ENCODE measurements at regions not wholly inside any gene's neighbourhood (a gene's known extent, or its start where the extent isn't known, plus 50 kb on each side); places are given as distances from the start of the nearest gene placed in this dataset.
"Not testable (repeated sequence)": the region's sequence is repeated elsewhere in the genome, so short reads cannot be mapped to it uniquely, and the experiment has no call there.

DNA sequence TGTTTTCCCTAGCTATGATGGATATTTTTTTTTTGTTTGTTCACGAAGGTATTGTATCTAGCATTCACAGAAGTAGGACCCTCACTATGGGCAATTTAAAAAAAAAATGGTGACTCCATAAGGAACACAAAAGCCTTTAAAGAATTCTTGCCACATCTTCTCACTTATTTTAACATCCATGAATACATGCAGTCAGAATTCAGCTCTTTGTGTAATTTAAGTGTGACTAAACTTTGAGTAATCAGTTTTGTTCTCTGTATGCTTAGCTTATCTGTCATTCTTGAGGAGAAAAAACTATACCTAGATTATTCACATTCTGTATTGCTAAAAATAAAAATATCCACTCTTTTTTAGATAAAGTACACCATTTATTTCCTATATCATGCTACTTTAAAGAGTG, 313.2 kb upstream of the KCND2 start:
- DNase-seq = no peak
- Histone ChIP-seq H3K9me3 (replicated peaks; ENCODE audit: control insufficient read depth, low read depth, low read length) (no peaks in the 10 kb centered on the region), H3K4me1 (ENCODE audit: control insufficient read depth, insufficient read depth, low read length) (no peaks in the 10 kb centered on the region), H3K27ac (ENCODE audit: low read length) (no peak overlapping the region), H3K4me3 (ENCODE audit: low read length) (no peak overlapping the region), H3K27me3 (ENCODE audit: control insufficient read depth, insufficient read depth, low read length) (no peaks in the 10 kb centered on the region), H3K36me3 (ENCODE audit: control insufficient read depth, insufficient read depth, low read length) (no peaks in the 10 kb centered on the region)
- WGBS (ENCODE audit: insufficient coverage) = no CpG with 5 or more reads among the region's 1 CpG

DNA sequence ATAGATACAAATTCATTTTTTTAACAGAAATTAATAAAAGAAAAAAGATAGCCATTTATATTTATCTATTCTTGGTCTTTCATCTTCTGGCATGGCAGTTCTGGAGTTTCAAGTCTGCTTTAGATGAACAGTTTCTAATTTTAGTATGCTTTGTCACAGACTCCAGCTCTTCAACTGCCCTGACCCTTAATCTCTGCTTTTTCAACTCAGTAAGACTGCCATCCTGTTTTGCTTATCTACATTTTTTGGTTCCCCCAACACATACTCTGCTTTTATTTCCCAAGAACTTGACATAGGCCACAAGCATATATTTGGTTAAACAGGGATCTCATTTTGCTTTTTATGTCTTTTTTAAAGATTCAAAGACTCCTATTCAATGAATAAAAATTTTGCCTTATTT, 309.3 kb upstream of the KCND2 start:
- Histone ChIP-seq H3K27ac (ENCODE audit: low read length) (no peak overlapping the region), H3K9me3 (replicated peaks; ENCODE audit: control insufficient read depth, low read depth, low read length) (no peaks in the 10 kb centered on the region), H3K4me3 (ENCODE audit: low read length) (no peak overlapping the region), H3K27me3 (ENCODE audit: control insufficient read depth, insufficient read depth, low read length) (no peaks in the 10 kb centered on the region), H3K4me1 (ENCODE audit: control insufficient read depth, insufficient read depth, low read length) (no peaks in the 10 kb centered on the region), H3K36me3 (ENCODE audit: control insufficient read depth, insufficient read depth, low read length) (no peaks in the 10 kb centered on the region)
- DNase-seq = no peak

DNA sequence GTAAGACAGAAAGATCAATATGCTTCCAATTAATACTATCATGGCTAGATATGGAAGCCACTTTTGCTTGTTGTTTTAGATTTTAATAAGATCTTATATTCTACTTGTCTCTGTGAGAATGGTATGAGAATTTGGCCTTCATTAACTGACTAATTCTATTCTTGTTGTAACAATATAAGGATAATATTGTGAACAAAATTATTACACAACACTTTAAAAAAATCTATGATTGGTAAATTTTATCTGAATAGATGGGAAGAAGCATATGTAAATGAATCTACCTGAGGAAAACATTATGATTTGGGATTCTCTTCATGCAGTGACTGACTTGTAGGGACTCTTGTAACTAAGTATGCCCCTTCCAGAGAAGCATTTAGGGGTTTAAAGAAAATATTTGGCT, 308.9 kb upstream of the KCND2 start:
- no peak overlapping the region for H3K4me3 ChIP-seq (ENCODE audit: low read length)
- no peaks in the 10 kb centered on the region for H3K36me3 ChIP-seq (ENCODE audit: control insufficient read depth, insufficient read depth, low read length)
- no peak overlapping the region for H3K27ac ChIP-seq (ENCODE audit: low read length)
- H3K27me3 ChIP-seq (ENCODE audit: control insufficient read depth, insufficient read depth, low read length) = no peaks in the 10 kb centered on the region
- H3K4me1 ChIP-seq (ENCODE audit: control insufficient read depth, insufficient read depth, low read length) = no peaks in the 10 kb centered on the region
- DNase-seq = no peak
- H3K9me3 ChIP-seq (replicated peaks; ENCODE audit: control insufficient read depth, low read depth, low read length) = no peaks in the 10 kb centered on the region

DNA sequence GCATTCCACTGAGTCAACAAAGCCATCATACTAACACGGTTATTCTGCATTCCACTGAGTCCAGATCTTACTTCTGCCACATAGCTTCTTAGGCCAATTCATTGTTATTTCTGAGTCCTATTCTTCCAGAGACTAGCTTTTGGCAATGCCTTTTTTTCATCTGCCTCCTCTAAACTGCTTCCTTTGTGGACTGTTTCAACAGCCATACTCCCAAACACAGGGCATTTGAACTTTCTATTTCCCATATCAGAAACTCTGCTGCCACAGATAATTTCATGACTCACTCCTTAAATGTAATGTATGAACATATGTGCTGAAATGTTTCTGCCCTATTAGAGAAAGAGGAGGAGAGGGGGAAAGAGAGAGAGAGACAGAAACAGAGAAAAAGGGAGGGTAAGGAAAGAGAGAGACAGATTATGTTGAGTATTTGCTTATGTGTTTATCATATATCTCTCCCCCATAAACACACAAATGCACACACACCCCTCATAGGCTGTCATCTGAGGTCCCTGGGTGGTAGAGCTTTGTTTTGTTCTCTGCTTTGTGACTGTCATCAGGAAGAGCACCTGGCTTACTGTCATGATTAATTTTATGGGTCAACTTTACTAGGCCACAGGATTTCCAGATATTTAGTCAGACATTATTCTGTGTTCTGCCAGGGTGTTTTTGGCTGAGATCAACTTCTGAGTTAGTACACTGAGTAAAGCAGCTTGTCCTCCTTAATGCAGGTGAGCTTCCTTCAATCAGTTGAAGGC, 308.0 kb upstream of the KCND2 start:
- Histone ChIP-seq H3K27me3 (ENCODE audit: control insufficient read depth, insufficient read depth, low read length) (no peaks in the 10 kb centered on the region), H3K9me3 (replicated peaks; ENCODE audit: control insufficient read depth, low read depth, low read length) (no peaks in the 10 kb centered on the region), H3K4me1 (ENCODE audit: control insufficient read depth, insufficient read depth, low read length) (no peaks in the 10 kb centered on the region), H3K36me3 (ENCODE audit: control insufficient read depth, insufficient read depth, low read length) (no peaks in the 10 kb centered on the region), H3K4me3 (ENCODE audit: low read length) (no peak overlapping the region), H3K27ac (ENCODE audit: low read length) (no peak overlapping the region)
- WGBS (ENCODE audit: insufficient coverage) = 54% methylated on average over 1 of the region's 1 CpG
- no peak for DNase-seq

DNA sequence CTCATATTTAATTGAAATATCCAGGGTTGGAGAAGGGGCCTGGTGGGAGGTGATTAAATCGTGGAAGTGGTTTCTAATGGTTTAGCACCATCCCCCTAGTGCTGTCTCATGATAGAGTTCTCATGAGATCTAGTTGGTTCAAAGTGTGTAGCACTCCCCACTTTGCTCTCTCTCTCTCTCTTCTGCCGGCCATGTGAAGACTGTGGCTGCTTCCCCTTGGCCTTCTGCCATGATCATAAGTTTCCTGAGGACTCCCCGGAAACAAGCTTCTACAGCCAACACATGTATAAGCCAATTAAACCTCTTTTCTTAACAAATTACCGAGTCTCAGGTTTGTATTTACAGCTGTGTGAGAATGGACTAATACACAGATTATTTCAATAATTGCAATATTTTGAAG, 305.8 kb upstream of the KCND2 start:
- WGBS (ENCODE audit: insufficient coverage) = 0% methylated on average over 1 of the region's 4 CpGs
- no peak overlapping the region for H3K4me3 ChIP-seq (ENCODE audit: low read length)
- no peaks in the 10 kb centered on the region for H3K27me3 ChIP-seq (ENCODE audit: control insufficient read depth, insufficient read depth, low read length)
- H3K27ac ChIP-seq (ENCODE audit: low read length) = no peak overlapping the region
- H3K4me1 ChIP-seq (ENCODE audit: control insufficient read depth, insufficient read depth, low read length) = no peaks in the 10 kb centered on the region
- H3K9me3 ChIP-seq (replicated peaks; ENCODE audit: control insufficient read depth, low read depth, low read length) = no peaks in the 10 kb centered on the region
- no peak for DNase-seq
- no peaks in the 10 kb centered on the region for H3K36me3 ChIP-seq (ENCODE audit: control insufficient read depth, insufficient read depth, low read length)

DNA sequence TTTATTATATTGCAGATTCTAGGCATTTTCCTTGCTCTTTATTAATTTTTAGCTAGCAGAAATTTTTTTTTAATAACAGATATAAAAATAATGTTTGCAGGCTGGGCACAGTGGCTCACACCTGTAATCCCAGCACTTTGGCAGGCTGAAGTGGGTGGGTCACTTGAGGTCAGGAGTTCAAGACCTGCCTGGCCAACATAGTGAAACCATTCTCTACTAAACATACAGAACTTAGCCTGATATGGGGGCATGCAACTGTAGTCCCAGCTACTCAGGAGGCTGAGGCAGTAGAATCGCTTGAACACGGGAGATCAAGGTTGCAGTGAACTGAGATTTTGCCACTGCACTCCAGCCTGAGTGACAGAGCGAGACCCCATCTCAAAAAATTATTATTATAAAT, 304.6 kb upstream of the KCND2 start:
- H3K4me3 ChIP-seq (ENCODE audit: low read length); H3K9me3 ChIP-seq (replicated peaks; ENCODE audit: control insufficient read depth, low read depth, low read length); DNase-seq; H3K27ac ChIP-seq (ENCODE audit: low read length); H3K36me3 ChIP-seq (ENCODE audit: control insufficient read depth, insufficient read depth, low read length); H3K27me3 ChIP-seq (ENCODE audit: control insufficient read depth, insufficient read depth, low read length); H3K4me1 ChIP-seq (ENCODE audit: control insufficient read depth, insufficient read depth, low read length): not testable (repeated sequence)
- WGBS (ENCODE audit: insufficient coverage) = no CpG with 5 or more reads among the region's 3 CpGs

DNA sequence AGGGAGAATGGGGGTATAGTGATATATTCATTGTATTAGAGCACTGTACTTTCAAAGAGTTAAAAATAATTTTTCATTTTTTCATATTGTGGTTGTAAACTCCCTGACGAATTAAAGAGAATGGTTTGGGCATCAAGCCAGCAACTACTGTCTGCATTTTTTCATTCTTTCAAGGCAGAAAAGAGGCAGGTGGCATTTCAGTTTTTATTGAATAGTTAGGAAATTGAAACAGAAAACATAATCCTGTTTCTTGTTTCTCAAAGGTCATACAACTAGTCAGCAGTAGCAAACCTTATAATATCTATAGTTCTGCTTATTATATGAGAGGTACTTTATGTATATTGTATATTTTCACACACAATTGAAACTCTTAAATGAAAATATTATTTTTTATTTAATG, 303.9 kb upstream of the KCND2 start:
- no peak for DNase-seq
- WGBS (ENCODE audit: insufficient coverage) = no CpG with 5 or more reads among the region's 1 CpG
- H3K4me3 ChIP-seq (ENCODE audit: low read length) = no peak overlapping the region
- H3K9me3 ChIP-seq (replicated peaks; ENCODE audit: control insufficient read depth, low read depth, low read length) = no peaks in the 10 kb centered on the region
- H3K27me3 ChIP-seq (ENCODE audit: control insufficient read depth, insufficient read depth, low read length) = no peaks in the 10 kb centered on the region
- no peak overlapping the region for H3K27ac ChIP-seq (ENCODE audit: low read length)
- H3K36me3 ChIP-seq (ENCODE audit: control insufficient read depth, insufficient read depth, low read length) = no peaks in the 10 kb centered on the region
- H3K4me1 ChIP-seq (ENCODE audit: control insufficient read depth, insufficient read depth, low read length) = no peaks in the 10 kb centered on the region

DNA sequence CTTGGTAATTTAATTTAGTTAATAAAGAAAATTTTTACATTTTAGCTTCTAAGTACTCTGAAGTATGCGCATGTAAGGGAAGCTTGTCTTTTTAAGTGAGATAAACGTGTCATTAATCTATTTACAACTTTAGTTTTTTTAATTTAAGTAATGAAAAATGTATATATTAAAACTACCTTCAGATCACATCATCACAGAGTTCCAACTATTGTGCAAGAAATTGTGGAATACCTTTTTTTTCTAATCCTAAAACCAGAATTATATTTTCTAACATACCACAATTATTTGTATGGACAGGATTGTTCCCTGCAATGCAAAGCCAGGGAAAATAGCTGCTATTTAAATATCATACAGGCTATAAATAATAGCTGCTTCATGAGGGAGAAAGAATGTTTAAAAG, 303.2 kb upstream of the KCND2 start:
- no CpG with 5 or more reads among the region's 2 CpGs for WGBS (ENCODE audit: insufficient coverage)
- no peaks in the 10 kb centered on the region for H3K4me1 ChIP-seq (ENCODE audit: control insufficient read depth, insufficient read depth, low read length)
- DNase-seq = no peak
- no peaks in the 10 kb centered on the region for H3K36me3 ChIP-seq (ENCODE audit: control insufficient read depth, insufficient read depth, low read length)
- H3K4me3 ChIP-seq (ENCODE audit: low read length) = no peak overlapping the region
- H3K27ac ChIP-seq (ENCODE audit: low read length) = no peak overlapping the region
- no peaks in the 10 kb centered on the region for H3K9me3 ChIP-seq (replicated peaks; ENCODE audit: control insufficient read depth, low read depth, low read length)
- no peaks in the 10 kb centered on the region for H3K27me3 ChIP-seq (ENCODE audit: control insufficient read depth, insufficient read depth, low read length)

DNA sequence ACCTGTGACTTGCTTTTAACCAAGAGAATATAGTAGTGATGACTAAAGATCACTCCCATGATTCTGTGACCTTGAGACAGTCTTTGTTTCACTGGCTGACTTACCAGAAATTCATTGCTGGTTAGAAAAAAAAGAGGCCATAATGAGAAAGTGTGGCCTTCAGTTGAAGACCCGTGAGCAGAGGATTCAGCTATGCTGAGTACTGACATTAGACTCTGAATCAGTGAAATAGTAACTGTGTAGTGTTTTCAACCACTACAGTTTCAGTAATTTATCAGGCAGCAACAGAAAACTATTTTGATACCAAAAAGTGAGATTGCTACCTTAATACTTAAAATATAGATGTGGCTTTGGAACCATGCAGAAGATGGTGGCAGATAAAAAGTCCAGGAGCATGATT, 298.0 kb upstream of the KCND2 start:
- no peaks in the 10 kb centered on the region for H3K9me3 ChIP-seq (replicated peaks; ENCODE audit: control insufficient read depth, low read depth, low read length)
- no peaks in the 10 kb centered on the region for H3K4me1 ChIP-seq (ENCODE audit: control insufficient read depth, insufficient read depth, low read length)
- DNase-seq = no peak
- WGBS (ENCODE audit: insufficient coverage) = no CpG with 5 or more reads among the region's 1 CpG
- H3K27me3 ChIP-seq (ENCODE audit: control insufficient read depth, insufficient read depth, low read length) = no peaks in the 10 kb centered on the region
- no peaks in the 10 kb centered on the region for H3K36me3 ChIP-seq (ENCODE audit: control insufficient read depth, insufficient read depth, low read length)
- no peak overlapping the region for H3K4me3 ChIP-seq (ENCODE audit: low read length)
- H3K27ac ChIP-seq (ENCODE audit: low read length) = no peak overlapping the region

DNA sequence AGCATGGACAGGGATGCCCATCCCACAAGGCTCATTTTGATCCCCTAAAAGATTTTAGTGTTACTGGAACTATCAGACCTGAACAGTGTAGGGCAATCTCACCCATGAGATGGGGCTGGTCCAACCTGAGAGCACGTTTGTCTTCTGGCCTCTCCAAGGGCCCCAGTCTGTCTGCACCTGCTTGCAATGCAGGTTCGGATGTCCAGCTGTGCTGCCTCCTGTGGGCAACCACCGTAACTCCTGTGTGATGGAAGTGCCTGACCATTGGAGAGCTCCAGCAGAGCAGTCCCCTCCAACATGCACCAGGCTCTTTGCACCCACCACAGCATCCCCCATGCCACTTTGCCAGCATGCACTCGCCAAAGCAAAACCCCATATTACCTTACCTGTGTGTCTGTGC, 290.1 kb upstream of the KCND2 start:
- H3K9me3 ChIP-seq (replicated peaks; ENCODE audit: control insufficient read depth, low read depth, low read length) = peaks cover 2% of the 10 kb centered on the region
- no peaks in the 10 kb centered on the region for H3K36me3 ChIP-seq (ENCODE audit: control insufficient read depth, insufficient read depth, low read length)
- no peaks in the 10 kb centered on the region for H3K4me1 ChIP-seq (ENCODE audit: control insufficient read depth, insufficient read depth, low read length)
- no peak overlapping the region for H3K4me3 ChIP-seq (ENCODE audit: low read length)
- DNase-seq = no peak
- 90% methylated on average over 4 of the region's 4 CpGs for WGBS (ENCODE audit: insufficient coverage)
- no peak overlapping the region for H3K27ac ChIP-seq (ENCODE audit: low read length)
- no peaks in the 10 kb centered on the region for H3K27me3 ChIP-seq (ENCODE audit: control insufficient read depth, insufficient read depth, low read length)

DNA sequence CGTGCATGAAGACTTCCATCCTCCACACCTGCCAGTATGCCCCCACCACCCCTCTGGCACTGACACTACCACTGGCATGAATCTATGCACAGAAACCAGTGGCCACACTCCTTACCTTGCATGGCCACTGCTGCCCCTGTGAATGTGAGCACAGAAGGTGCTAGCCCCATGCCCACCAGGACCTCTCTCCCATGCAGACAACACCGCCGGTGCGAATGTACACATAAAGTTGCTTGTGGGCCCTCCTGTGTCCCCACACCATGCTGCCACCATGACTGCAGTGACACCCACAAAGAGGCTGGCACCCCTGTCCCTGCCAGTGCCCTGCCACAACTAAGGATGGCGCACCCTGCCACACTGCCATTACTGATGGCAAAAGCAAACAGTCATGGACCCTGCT, 289.5 kb upstream of the KCND2 start:
- no peak overlapping the region for H3K4me3 ChIP-seq (ENCODE audit: low read length)
- 97% methylated on average over 5 of the region's 5 CpGs for WGBS (ENCODE audit: insufficient coverage)
- no peak for DNase-seq
- no peaks in the 10 kb centered on the region for H3K4me1 ChIP-seq (ENCODE audit: control insufficient read depth, insufficient read depth, low read length)
- no peak overlapping the region for H3K27ac ChIP-seq (ENCODE audit: low read length)
- peaks cover 2% of the 10 kb centered on the region for H3K9me3 ChIP-seq (replicated peaks; ENCODE audit: control insufficient read depth, low read depth, low read length)
- no peaks in the 10 kb centered on the region for H3K36me3 ChIP-seq (ENCODE audit: control insufficient read depth, insufficient read depth, low read length)
- no peaks in the 10 kb centered on the region for H3K27me3 ChIP-seq (ENCODE audit: control insufficient read depth, insufficient read depth, low read length)
